DMS 273 (cell line): ENCODE measurements at regions not wholly inside any gene's neighbourhood (a gene's known extent, or its start where the extent isn't known, plus 50 kb on each side); places are given as distances from the start of the nearest gene placed in this dataset.
A peak's percentile ranks its signal among the peaks of the same experiment; 100 is the strongest.
"Not testable (repeated sequence)": the region's sequence is repeated elsewhere in the genome, so short reads cannot be mapped to it uniquely, and the experiment has no call there.

Experiments used
- DNase-seq: peaks from one replicate; lab custom pipeline; 2025; ENCODE audit not compliant: unreplicated experiment; lab: John Stamatoyannopoulos, UW

GRCh38 chr10:124153023-124153826, 59.8 kb upstream of the CHST15 start:
- DNase-seq = peak; percentile 27

- DNase-seq = no peak
Observed at GRCh38 chr10:124152139-124153022, 59.0 kb upstream of the CHST15 start.

GRCh38 chr10:124151466-124152095, 58.2 kb upstream of the CHST15 start:
- no peak for DNase-seq

GRCh38 chr10:124150807-124151417, 57.5 kb upstream of the CHST15 start:
- DNase-seq = no peak

GRCh38 chr10:124150189-124150806, 56.9 kb upstream of the CHST15 start:
- no peak for DNase-seq

- peak; percentile 45 for DNase-seq
Observed at GRCh38 chr10:124149189-124150042, 56.0 kb upstream of the CHST15 start.

GRCh38 chr10:124148509-124149188, 55.3 kb upstream of the CHST15 start:
- not testable (repeated sequence) for DNase-seq

- DNase-seq = no peak
Observed at GRCh38 chr10:124146483-124146882, 53.1 kb upstream of the CHST15 start.

GRCh38 chr10:124145109-124145870, 51.9 kb upstream of the CHST15 start:
- no peak for DNase-seq

- no peak for DNase-seq
Observed at GRCh38 chr10:124144536-124144935, 51.1 kb upstream of the CHST15 start.

- no peak for DNase-seq
Observed at GRCh38 chr10:124143721-124144120, 50.3 kb upstream of the CHST15 start.
